PC-9 (cell line): ENCODE measurements at regions not wholly inside any gene's neighbourhood (a gene's known extent, or its start where the extent isn't known, plus 50 kb on each side); places are given as distances from the start of the nearest gene placed in this dataset.

Experiments
- CTCF ChIP-seq: fragments of 200-600 bp; sonication (generic); conservative IDR thresholded peaks from 2 replicates; pipeline ENCODE4 v1.6.1; 2017; ENCODE audit warnings: mixed run types, antibody characterized with exemption, mild to moderate bottlenecking, moderate library complexity
- EZH2 ChIP-seq: fragments of 200-600 bp; sonication (generic); IDR thresholded peaks from 2 replicates; pipeline ENCODE4 v1.8.0; 2017; ENCODE audit warnings: antibody characterized with exemption, low read depth

- TF ChIP-seq CTCF (no peak), EZH2 (no peak)
Observed at GRCh38 chr15:66875588-66876420, 173.8 kb downstream of the SMAD6 start.
